Mononuclear cell (primary cell): ENCODE measurements at regions not wholly inside any gene's neighbourhood (a gene's known extent, or its start where the extent isn't known, plus 50 kb on each side); places are given as distances from the start of the nearest gene placed in this dataset.
A peak's percentile ranks its signal among the peaks of the same experiment; 100 is the strongest.

Experiments
- H3K27me3 ChIP-seq: 2 replicates; pipeline ENCODE4 v1.6.0; 2011; ENCODE audit warnings: low read length, control low read depth; ENCODE audit not compliant: insufficient read depth
- H3K4me1 ChIP-seq: 2 replicates; pipeline ENCODE4 v1.5.1; 2011; ENCODE audit warnings: mild to moderate bottlenecking, low read length, control low read depth; ENCODE audit not compliant: insufficient read depth
- H3K4me3 ChIP-seq: 2 replicates; pipeline ENCODE4 v1.5.1; 2011; ENCODE audit warnings: mild to moderate bottlenecking, low read length, moderate library complexity
- H3K9me3 ChIP-seq: 2 replicates; pipeline ENCODE4 v1.5.1; 2011; ENCODE audit warnings: low read depth, mild to moderate bottlenecking, control low read depth, low read length

- Histone ChIP-seq H3K9me3 (no peaks in the 10 kb centered on the region), H3K27me3 (no peaks in the 10 kb centered on the region)
These were observed 86.4 kb upstream of the RIPOR2 start for GRCh38 chr6:25022140-25022553.

DNA sequence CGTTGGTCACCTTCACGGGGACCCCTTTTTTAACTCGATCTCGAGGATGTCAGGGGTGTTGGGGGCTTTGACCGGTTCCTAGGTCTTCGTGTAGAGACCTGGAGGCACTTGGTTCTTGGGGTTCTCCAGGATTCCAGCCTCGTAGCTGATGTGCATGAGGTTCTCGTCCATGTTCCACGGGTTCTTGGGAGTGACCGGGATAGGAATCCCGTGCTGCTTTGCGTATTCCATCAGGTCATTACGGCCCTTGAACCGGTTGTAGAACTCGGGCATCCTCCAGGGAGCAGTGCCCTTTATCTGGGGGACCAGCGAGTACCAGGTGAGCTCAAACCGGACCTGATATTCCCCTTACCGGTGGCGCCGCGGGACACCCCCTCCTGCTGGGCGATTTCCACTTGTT is 88.0 kb upstream of the RIPOR2 start:
- Histone ChIP-seq H3K4me1 (peaks cover 32% of the 10 kb centered on the region), H3K27me3 (no peaks in the 10 kb centered on the region), H3K4me3 (no peak overlapping the region), H3K9me3 (no peaks in the 10 kb centered on the region)

More at GRCh38 chr6:25022140-25022553, 86.4 kb upstream of the RIPOR2 start:
- H3K4me3 ChIP-seq, result no peak overlapping the region
- H3K4me1 ChIP-seq, result peaks cover 32% of the 10 kb centered on the region

DNA sequence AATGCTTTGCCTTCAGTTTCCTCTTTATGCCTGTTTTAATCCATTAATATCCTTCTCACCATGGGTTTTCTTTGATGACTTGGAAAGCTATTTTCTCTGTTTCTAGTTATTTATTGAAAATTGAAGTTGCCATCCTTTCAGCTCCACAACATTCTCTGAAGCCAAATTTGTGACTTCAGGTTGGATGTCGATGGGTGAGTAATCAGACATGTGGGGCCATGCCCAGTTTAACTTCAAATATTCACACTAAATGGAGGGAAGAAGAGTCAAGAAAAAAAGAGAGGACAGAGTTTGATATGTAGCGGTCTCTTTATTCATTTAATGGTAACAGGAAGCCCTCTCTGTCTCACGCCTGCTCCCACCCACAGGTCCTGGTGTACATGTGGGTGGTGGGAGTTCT is 89.1 kb upstream of the RIPOR2 start:
- H3K27me3 ChIP-seq, result no peaks in the 10 kb centered on the region
- no peaks in the 10 kb centered on the region for H3K9me3 ChIP-seq
- no peak overlapping the region for H3K4me3 ChIP-seq
- peaks cover 32% of the 10 kb centered on the region for H3K4me1 ChIP-seq

- H3K4me1 ChIP-seq, result peaks cover 32% of the 10 kb centered on the region
- no peaks in the 10 kb centered on the region for H3K27me3 ChIP-seq
- no peak overlapping the region for H3K4me3 ChIP-seq
- no peaks in the 10 kb centered on the region for H3K9me3 ChIP-seq
These were observed 89.6 kb upstream of the RIPOR2 start for GRCh38 chr6:25025248-25025918.

DNA sequence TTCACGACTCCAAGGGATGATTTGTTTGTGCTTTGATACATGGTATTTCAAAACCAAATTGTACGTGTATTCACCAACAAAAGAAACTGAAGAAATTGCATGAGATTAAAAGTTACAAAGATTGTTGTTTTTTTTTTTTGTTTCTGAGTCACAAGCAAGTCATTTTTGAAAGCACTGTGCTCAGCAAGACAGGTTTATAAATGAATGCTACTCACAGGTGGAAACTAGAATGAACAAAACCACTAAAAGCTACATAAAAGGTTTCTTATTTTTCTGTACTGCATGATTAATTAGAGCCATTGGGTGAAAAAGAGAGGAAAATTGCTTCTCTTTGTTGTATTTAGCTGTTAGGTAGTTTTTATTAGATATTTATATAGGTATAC is 90.2 kb upstream of the RIPOR2 start:
- no peak overlapping the region for H3K4me3 ChIP-seq
- H3K4me1 ChIP-seq, result peaks cover 32% of the 10 kb centered on the region
- H3K27me3 ChIP-seq, result no peaks in the 10 kb centered on the region
- no peaks in the 10 kb centered on the region for H3K9me3 ChIP-seq

GRCh38 chr6:25026723-25027122 is 91.0 kb upstream of the RIPOR2 start:
- Histone ChIP-seq H3K9me3 (no peaks in the 10 kb centered on the region), H3K27me3 (no peaks in the 10 kb centered on the region), H3K4me3 (no peak overlapping the region), H3K4me1 (peaks cover 32% of the 10 kb centered on the region)

DNA sequence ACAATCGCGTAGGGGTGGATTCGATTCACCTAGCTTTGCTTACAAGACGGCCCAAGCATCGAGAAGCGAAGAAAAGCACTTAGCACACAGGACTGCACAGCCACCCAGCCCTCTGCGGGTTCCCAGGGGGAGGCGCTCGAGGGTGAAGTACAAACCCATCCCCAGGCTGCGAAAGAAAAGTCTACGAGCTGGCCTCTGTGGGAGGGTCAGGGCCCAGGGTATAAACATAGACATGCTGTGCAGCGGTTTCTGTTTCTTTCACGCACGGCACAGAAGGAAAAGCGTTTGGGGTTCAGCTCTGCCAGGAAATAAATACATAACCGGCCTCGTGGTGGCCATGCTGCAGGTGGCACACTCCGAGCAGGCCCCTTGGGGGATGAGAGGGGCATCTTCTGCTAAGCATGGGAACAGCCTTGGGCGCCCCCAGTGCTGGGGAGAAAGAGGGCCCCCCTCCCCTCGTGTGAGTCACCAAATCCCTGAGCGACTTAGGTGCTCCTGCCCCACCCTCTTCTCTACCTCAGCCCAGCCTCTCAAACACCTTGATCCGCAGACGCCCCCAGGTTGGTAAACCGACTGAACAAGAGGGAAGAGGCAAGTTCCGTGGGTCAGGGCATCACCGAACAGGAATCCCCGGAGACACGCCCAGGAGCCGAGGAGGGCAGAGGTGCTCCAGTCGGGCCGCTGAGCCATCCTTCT is 91.6 kb upstream of the RIPOR2 start:
- Histone ChIP-seq H3K4me1 (peaks cover 32% of the 10 kb centered on the region), H3K4me3 (peak overlapping the region; percentile 12), H3K27me3 (no peaks in the 10 kb centered on the region), H3K9me3 (no peaks in the 10 kb centered on the region)

- no peaks in the 10 kb centered on the region for H3K27me3 ChIP-seq
- H3K4me1 ChIP-seq, result peaks cover 33% of the 10 kb centered on the region
- no peak overlapping the region for H3K4me3 ChIP-seq
- H3K9me3 ChIP-seq, result no peaks in the 10 kb centered on the region
These were observed 92.6 kb upstream of the RIPOR2 start for GRCh38 chr6:25028328-25028727.

DNA sequence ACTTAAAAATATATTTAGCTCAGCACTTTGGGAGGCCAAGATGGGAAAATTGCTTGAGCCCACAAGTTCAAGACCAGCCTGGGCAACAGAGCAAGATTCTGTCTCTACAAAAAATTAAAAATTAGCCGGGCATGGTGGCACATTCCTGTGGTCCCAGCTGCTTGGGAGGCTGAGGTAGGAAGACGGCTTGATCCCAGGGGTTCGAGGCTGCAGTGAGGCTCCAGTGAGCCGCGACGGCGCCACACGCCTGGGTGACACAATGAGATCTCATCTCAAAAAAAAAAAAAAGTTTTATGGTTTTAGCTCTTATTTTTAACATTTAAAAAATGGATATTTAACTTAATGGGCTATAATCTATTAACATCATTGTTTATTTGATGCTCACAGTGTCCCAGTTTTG is 97.2 kb upstream of the RIPOR2 start:
- H3K4me3 ChIP-seq, result no peak overlapping the region
- H3K4me1 ChIP-seq, result peaks cover 40% of the 10 kb centered on the region

DNA sequence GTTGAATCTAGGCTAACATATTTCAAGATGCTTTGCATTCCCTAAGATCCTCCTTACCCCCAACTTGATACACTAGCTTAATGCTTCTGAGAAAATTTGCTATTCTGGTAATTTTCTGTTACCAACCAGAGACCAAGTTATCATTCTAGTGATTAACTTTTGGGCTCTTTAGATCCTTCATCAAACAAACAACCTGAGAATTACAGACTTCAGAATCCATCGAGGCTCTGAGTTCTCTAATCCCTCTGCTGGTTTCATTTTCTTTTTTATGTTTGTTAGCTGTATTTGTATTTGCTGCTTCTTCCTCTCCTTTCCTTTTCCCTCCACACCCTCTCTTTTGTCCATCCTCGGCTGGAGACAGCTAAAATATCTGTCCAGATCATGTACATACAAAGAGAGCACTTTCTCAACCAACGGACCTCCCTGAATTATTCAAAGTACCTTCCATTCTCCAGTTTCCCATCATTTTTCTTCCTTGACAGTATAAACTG is 98.7 kb upstream of the RIPOR2 start:
- peaks cover 48% of the 10 kb centered on the region for H3K4me1 ChIP-seq
- H3K27me3 ChIP-seq, result no peaks in the 10 kb centered on the region
- H3K4me3 ChIP-seq, result peak overlapping the region; percentile 30
- no peaks in the 10 kb centered on the region for H3K9me3 ChIP-seq

More for the DNA sequence above, 97.2 kb upstream of the RIPOR2 start:
- Histone ChIP-seq H3K9me3 (no peaks in the 10 kb centered on the region), H3K27me3 (no peaks in the 10 kb centered on the region)

GRCh38 chr6:25035174-25035511 is 99.4 kb upstream of the RIPOR2 start:
- Histone ChIP-seq H3K27me3 (no peaks in the 10 kb centered on the region), H3K4me1 (peaks cover 53% of the 10 kb centered on the region), H3K9me3 (no peaks in the 10 kb centered on the region), H3K4me3 (peak overlapping the region; percentile 30)

DNA sequence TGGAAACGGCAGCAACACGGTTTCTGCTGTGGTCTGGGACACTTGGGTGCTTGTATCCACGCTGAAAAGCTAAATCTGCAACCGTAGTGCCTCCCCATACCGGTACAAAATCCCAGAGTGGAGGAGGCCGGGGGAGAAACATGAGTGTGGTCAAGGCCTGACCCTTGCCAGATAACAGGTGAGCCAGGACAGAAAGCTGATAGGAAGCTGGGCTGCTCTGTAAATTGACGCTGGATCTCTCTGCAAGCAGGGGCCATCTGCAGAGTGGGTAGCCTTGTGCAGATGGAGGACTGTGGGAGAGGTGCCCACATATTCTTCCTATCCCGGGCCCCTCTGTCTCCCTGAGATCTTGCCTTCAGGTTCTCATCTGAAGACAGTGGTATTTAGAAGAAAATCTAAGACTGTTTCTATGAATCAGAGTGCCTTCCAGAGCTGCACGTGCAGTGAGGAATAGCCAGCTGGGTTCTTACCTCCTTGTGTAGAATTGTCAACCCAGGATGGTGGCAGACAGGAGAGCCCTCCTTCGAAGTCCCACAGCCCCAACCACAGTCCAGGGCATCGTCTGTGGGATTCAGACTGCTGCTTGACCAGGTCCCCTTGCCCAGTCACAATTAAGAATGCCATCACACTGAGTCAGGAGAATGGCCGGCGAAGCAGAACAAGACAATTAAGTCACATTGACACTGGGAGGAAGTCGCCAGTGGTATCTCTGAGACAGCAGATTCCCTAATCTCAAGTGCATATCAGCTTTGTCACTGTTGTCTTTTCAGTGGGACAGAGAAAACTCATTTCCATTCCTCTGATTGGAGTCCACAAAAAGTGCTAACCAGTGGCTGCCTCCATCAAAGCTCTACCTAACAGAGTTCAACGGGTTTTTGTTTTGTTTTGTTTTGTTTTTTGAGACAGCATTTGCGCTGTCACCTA is 100.0 kb upstream of the RIPOR2 start:
- Histone ChIP-seq H3K9me3 (no peaks in the 10 kb centered on the region), H3K4me1 (peaks cover 59% of the 10 kb centered on the region), H3K27me3 (no peaks in the 10 kb centered on the region), H3K4me3 (peak overlapping the region; percentile 30)

GRCh38 chr6:25036461-25036860 is 100.7 kb upstream of the RIPOR2 start:
- Histone ChIP-seq H3K9me3 (no peaks in the 10 kb centered on the region), H3K27me3 (no peaks in the 10 kb centered on the region), H3K4me1 (peaks cover 66% of the 10 kb centered on the region), H3K4me3 (no peak overlapping the region)

- Histone ChIP-seq H3K4me3 (no peak overlapping the region), H3K4me1 (peaks cover 84% of the 10 kb centered on the region), H3K9me3 (no peaks in the 10 kb centered on the region), H3K27me3 (no peaks in the 10 kb centered on the region)
These were observed 102.5 kb upstream of the RIPOR2 start for GRCh38 chr6:25038300-25038699.

GRCh38 chr6:25038999-25039398 is 103.2 kb upstream of the RIPOR2 start:
- Histone ChIP-seq H3K4me3 (no peak overlapping the region), H3K4me1 (peaks cover 86% of the 10 kb centered on the region), H3K9me3 (no peaks in the 10 kb centered on the region), H3K27me3 (no peaks in the 10 kb centered on the region)
